NB4 (cell line): ENCODE measurements at regions not wholly inside any gene's neighbourhood (a gene's known extent, or its start where the extent isn't known, plus 50 kb on each side); places are given as distances from the start of the nearest gene placed in this dataset.
A peak's percentile ranks its signal among the peaks of the same experiment; 100 is the strongest.
"Not testable (repeated sequence)": the region's sequence is repeated elsewhere in the genome, so short reads cannot be mapped to it uniquely, and the experiment has no call there.

Experiments used
- DNase-seq: peaks from one replicate; pipeline ENCODE4 v3.0.0; 2010; ENCODE audit warnings: low read depth
- H3K4me3 ChIP-seq: one replicate; pipeline ENCODE4 v1.5.1; 2011; ENCODE audit warnings: mild to moderate bottlenecking, low read depth, low read length, moderate library complexity
- CTCF ChIP-seq: IDR thresholded peaks from one replicate; pipeline ENCODE4 v1.5.1; 2012; ENCODE audit warnings: low read depth, low read length
- MAX ChIP-seq: IDR thresholded peaks from 2 replicates; pipeline ENCODE4 v1.6.1; 2011; ENCODE audit warnings: low read depth, low read length
- MYC ChIP-seq: IDR thresholded peaks from 2 replicates; pipeline ENCODE4 v1.6.1; 2011; ENCODE audit warnings: low read depth, low read length
- POLR2A ChIP-seq: IDR thresholded peaks from 2 replicates; pipeline ENCODE4 v1.6.1; 2011; ENCODE audit warnings: mild to moderate bottlenecking; ENCODE audit not compliant: insufficient read length; ENCODE audit errors: extremely low read depth

DNA sequence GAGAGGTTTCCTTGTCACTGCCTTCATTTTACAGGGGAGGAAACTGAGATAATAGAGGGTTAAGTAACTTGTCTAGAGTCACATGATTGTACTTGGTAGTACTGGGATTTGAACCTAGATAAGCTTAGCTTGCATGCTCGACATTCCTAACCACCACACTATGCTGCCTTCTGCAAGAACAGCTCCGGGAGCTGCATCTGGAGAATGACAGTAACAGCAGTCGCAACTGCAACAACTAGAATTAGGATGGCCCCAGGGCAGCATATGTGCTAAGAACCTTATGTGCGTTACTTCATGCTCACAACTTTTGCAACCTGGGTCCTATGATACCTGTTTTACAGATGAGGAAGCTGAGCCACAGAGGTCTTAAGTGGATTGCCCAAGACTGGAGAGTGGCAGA is 89.5 kb upstream of the LCORL start:
- H3K4me3 ChIP-seq, result no peak overlapping the region
- TF ChIP-seq MYC, result no peak
- DNase-seq, result peak; percentile 8

GRCh38 chr4:18110099-18110498 is 88.5 kb upstream of the LCORL start:
- no peak overlapping the region for H3K4me3 ChIP-seq
- TF ChIP-seq MAX (no peak), POLR2A (no peak), MYC (no peak), CTCF (no peak)
- DNase-seq, result no peak

DNA sequence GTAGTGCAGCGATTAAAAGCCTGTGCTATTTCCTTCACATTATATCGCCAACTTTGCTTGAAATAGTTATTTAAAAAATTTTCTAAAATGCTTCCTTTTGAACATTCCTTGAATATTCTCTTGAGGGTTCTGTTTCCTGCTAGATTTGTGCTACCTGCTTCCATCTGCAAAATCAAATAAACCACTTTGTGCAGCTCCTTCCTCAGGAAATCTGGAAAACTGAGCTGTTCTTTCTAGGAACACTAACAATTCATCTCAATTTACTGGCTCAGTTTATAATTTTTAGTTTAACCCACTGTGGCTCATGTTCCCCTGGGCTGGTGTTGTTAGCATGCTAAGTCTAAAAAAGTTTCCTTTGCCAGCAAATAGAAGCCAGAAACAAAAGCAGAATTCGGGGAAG is 88.1 kb upstream of the LCORL start:
- TF ChIP-seq CTCF (no peak), MAX (no peak), MYC (no peak), POLR2A (no peak)
- H3K4me3 ChIP-seq, result no peak overlapping the region
- DNase-seq, result no peak

DNA sequence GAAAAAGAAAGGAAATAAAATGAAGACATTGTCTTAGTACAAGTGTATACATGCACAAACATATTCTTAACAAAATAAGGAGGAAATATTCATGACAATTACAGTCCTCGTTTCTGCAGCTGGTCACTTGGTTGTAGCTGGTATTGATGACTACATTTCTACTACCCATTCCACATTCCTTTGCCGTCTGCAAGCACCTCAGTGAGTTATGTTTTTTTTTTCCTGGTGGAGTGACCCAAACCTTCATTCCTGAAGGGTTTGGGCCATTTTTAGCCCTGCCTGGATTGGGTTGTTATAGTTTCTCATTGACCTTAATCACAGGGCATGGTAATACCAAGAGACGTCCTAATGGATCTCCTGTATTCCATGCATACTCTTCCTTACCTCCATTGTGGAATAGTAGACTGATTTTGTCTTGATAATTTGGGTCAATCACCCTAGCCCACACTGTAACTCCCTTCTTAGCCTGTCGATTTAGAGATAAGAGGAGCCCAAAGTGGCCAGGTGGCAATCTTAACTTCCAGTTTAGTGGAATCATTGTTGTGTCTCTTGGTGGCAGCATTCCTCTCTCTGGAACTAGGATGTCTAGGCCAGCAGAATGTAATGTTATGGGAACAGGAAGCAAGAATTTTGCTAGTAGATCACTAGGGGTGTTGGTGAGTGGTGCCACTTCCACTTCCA is 86.4 kb upstream of the LCORL start:
- H3K4me3 ChIP-seq, DNase-seq: not testable (repeated sequence)

- H3K4me3 ChIP-seq, result no peak overlapping the region
- DNase-seq, result no peak
- no peak for TF ChIP-seq MAX
- no peak for TF ChIP-seq MYC
- TF ChIP-seq POLR2A, result no peak
- no peak for TF ChIP-seq CTCF
These were observed 85.1 kb upstream of the LCORL start for GRCh38 chr4:18106620-18107019.

GRCh38 chr4:18105030-18106011 is 83.8 kb upstream of the LCORL start:
- TF ChIP-seq MAX (no peak), MYC (no peak), POLR2A (no peak), CTCF (no peak)
- no peak for DNase-seq

More at GRCh38 chr4:18105030-18106011, 83.8 kb upstream of the LCORL start:
- no peak overlapping the region for H3K4me3 ChIP-seq
